Panc1 (cell line): ENCODE measurements at regions not wholly inside any gene's neighbourhood (a gene's known extent, or its start where the extent isn't known, plus 50 kb on each side); places are given as distances from the start of the nearest gene placed in this dataset.

ENCODE experiments used
- POLR2AphosphoS5 ChIP-seq: IDR thresholded peaks from 2 replicates; pipeline ENCODE4 v1.6.1; 2012; ENCODE audit warnings: mild to moderate bottlenecking, low read depth, low read length, moderate library complexity
- SIN3A ChIP-seq: IDR thresholded peaks from 2 replicates; pipeline ENCODE4 v1.6.1; 2012; ENCODE audit warnings: low read depth, mild to moderate bottlenecking, low read length, moderate library complexity, borderline replicate concordance; ENCODE audit not compliant: insufficient read depth
- TCF7L2 ChIP-seq: IDR thresholded peaks from 2 replicates; pipeline ENCODE4 v1.6.1; 2011; ENCODE audit warnings: mild to moderate bottlenecking, low read depth, low read length, inconsistent platforms
- TF ChIP-seq, protein P1 (sequence below): fragments of 450-650 bp; IDR thresholded peaks from 2 replicates; pipeline ENCODE4 v1.5.1; 2017; ENCODE audit warnings: mild to moderate bottlenecking
- TF ChIP-seq, protein P2 (sequence below), 2 experiments: IDR thresholded peaks; 2 replicates each; pipeline ENCODE4 v1.6.1; 2011 to 2012; ENCODE audit warnings: low read depth in 2 of 2, control low read depth in 1 of 2, low read length in 1 of 2, mild to moderate bottlenecking in 1 of 2, moderate library complexity in 1 of 2; ENCODE audit not compliant: insufficient read depth in 1 of 2

- TF ChIP-seq, protein P1, sequence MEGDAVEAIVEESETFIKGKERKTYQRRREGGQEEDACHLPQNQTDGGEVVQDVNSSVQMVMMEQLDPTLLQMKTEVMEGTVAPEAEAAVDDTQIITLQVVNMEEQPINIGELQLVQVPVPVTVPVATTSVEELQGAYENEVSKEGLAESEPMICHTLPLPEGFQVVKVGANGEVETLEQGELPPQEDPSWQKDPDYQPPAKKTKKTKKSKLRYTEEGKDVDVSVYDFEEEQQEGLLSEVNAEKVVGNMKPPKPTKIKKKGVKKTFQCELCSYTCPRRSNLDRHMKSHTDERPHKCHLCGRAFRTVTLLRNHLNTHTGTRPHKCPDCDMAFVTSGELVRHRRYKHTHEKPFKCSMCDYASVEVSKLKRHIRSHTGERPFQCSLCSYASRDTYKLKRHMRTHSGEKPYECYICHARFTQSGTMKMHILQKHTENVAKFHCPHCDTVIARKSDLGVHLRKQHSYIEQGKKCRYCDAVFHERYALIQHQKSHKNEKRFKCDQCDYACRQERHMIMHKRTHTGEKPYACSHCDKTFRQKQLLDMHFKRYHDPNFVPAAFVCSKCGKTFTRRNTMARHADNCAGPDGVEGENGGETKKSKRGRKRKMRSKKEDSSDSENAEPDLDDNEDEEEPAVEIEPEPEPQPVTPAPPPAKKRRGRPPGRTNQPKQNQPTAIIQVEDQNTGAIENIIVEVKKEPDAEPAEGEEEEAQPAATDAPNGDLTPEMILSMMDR = no peak
- no peak for TF ChIP-seq SIN3A
- no peak for TF ChIP-seq POLR2AphosphoS5
- TF ChIP-seq, protein P2, sequence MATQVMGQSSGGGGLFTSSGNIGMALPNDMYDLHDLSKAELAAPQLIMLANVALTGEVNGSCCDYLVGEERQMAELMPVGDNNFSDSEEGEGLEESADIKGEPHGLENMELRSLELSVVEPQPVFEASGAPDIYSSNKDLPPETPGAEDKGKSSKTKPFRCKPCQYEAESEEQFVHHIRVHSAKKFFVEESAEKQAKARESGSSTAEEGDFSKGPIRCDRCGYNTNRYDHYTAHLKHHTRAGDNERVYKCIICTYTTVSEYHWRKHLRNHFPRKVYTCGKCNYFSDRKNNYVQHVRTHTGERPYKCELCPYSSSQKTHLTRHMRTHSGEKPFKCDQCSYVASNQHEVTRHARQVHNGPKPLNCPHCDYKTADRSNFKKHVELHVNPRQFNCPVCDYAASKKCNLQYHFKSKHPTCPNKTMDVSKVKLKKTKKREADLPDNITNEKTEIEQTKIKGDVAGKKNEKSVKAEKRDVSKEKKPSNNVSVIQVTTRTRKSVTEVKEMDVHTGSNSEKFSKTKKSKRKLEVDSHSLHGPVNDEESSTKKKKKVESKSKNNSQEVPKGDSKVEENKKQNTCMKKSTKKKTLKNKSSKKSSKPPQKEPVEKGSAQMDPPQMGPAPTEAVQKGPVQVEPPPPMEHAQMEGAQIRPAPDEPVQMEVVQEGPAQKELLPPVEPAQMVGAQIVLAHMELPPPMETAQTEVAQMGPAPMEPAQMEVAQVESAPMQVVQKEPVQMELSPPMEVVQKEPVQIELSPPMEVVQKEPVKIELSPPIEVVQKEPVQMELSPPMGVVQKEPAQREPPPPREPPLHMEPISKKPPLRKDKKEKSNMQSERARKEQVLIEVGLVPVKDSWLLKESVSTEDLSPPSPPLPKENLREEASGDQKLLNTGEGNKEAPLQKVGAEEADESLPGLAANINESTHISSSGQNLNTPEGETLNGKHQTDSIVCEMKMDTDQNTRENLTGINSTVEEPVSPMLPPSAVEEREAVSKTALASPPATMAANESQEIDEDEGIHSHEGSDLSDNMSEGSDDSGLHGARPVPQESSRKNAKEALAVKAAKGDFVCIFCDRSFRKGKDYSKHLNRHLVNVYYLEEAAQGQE (IDR thresholded peaks at IDR 0.05; ENCODE audit: insufficient read depth in 1 of 2, low read depth in 2 of 2, low read length in 1 of 2) = no peak
- no peak for TF ChIP-seq TCF7L2
Measured at GRCh38 chr17:31788956-31789355, 70.1 kb downstream of the COPRS start.
